Ishikawa (cell line): ENCODE measurements at regions not wholly inside any gene's neighbourhood (a gene's known extent, or its start where the extent isn't known, plus 50 kb on each side); places are given as distances from the start of the nearest gene placed in this dataset.

Experiments
- CREB1 ChIP-seq: IDR thresholded peaks from 2 replicates; pipeline ENCODE4 v1.6.1; 2012; ENCODE audit warnings: low read depth
- EGR1 ChIP-seq: IDR thresholded peaks from 2 replicates; pipeline ENCODE4 v1.6.1; 2012
- EP300 ChIP-seq: IDR thresholded peaks from 2 replicates; pipeline ENCODE4 v1.6.1; 2012; ENCODE audit warnings: borderline replicate concordance
- FOXM1 ChIP-seq: IDR thresholded peaks from 2 replicates; pipeline ENCODE4 v1.6.1; 2012; ENCODE audit warnings: low read depth, borderline replicate concordance
- NFIC ChIP-seq: IDR thresholded peaks from 2 replicates; pipeline ENCODE4 v1.6.1; 2012
- RAD21 ChIP-seq: IDR thresholded peaks from 2 replicates; pipeline ENCODE4 v1.6.1; 2012; ENCODE audit warnings: low read depth
- TAF1 ChIP-seq: IDR thresholded peaks from 2 replicates; pipeline ENCODE4 v1.6.1; 2012; ENCODE audit warnings: low read depth, mild to moderate bottlenecking
- TCF12 ChIP-seq: IDR thresholded peaks from 2 replicates; pipeline ENCODE4 v1.6.1; 2012; ENCODE audit warnings: low read depth
- TEAD4 ChIP-seq: IDR thresholded peaks from 2 replicates; pipeline ENCODE4 v1.6.1; 2012
- YY1 ChIP-seq: IDR thresholded peaks from 2 replicates; pipeline ENCODE4 v1.6.1; 2012; ENCODE audit warnings: low read depth
- ZBTB7A ChIP-seq: IDR thresholded peaks from 2 replicates; pipeline ENCODE4 v1.6.1; 2012; ENCODE audit warnings: low read depth
- TF ChIP-seq, protein P1 (sequence below): IDR thresholded peaks from 2 replicates; pipeline ENCODE4 v1.6.1; 2012
- TF ChIP-seq, protein P2 (sequence below): IDR thresholded peaks from 2 replicates; pipeline ENCODE4 v1.6.1; 2012; ENCODE audit warnings: low read depth, mild to moderate bottlenecking

DNA sequence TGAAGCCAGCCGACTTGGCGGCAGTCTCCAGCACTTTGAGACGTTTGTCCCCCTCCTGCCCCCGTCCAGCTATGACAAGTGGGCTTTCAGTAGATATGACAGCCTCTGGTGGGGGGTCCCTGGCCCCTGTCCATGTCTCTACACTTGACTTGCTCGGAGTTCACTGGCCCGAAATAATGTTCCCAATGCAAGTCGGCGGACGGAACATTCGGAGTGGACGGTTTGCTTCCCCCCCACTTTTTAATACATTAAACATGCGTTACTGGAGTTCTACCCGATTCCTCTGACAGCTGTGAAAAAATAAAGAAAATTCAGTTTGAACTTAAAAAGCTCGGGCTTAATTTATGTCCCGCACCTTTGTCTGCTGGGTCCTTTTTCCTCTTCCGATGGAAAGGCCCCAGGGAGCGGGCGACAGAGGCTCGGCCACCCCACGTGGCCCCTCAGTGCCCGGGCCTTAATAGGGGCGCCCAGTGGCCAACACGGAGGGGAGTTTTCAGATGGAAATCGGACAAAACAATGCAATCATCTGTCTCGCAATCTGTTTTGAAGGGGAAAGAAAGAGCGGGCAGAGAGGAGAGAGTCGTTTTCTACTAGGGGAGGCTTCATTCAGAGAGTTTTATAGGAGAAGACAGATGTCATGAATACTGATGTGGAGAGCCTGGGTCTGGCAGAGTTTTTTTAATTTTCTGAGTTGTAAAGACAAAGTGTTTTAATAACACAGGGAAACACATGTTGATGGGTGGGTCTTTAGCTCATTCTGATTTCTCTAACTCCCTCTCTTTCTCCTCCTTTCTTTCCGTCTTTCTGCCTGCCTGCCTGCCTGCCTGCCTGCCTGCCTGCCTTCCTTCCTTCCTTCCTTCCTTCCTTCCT, 50.2 kb downstream of the SMIM38 start:
- TF ChIP-seq TEAD4, result no peak

DNA sequence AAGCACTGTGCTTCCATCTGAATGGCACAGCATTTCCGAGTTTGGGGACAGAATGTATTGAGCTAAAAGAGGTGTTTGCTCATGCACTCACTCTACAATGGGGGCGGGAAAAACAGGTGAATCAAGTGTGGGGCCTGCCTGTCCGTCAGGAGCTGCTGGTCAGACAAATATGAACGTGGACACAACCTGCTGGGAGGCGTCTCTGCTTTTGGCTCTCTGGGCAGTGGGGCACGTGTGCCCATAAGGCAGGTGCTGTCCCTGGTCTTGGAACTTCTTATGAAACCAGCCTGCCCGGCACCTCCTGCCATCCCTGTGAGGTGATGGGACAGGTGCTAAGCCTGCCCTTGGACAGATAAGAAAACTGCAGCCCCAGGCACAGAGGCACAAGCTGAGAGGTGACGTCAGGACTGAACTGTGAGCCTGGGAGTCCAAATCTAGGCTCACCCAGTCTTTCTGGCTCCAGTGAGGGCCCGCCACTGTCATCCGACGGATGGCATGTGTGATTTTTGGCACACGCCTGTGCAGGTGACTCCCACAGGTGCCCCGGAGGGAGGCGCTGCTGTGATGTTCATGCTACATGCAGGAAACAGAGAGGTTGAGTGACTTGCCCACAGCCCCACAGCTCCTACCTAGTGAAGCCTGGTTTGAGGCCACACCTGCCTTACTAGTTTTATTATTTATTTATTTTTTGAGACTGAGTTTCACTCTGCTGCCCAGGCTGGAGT, 51.6 kb downstream of the SMIM38 start:
- TF ChIP-seq, protein P1, sequence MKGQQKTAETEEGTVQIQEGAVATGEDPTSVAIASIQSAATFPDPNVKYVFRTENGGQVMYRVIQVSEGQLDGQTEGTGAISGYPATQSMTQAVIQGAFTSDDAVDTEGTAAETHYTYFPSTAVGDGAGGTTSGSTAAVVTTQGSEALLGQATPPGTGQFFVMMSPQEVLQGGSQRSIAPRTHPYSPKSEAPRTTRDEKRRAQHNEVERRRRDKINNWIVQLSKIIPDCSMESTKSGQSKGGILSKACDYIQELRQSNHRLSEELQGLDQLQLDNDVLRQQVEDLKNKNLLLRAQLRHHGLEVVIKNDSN, result no peak
- TF ChIP-seq, protein P2, sequence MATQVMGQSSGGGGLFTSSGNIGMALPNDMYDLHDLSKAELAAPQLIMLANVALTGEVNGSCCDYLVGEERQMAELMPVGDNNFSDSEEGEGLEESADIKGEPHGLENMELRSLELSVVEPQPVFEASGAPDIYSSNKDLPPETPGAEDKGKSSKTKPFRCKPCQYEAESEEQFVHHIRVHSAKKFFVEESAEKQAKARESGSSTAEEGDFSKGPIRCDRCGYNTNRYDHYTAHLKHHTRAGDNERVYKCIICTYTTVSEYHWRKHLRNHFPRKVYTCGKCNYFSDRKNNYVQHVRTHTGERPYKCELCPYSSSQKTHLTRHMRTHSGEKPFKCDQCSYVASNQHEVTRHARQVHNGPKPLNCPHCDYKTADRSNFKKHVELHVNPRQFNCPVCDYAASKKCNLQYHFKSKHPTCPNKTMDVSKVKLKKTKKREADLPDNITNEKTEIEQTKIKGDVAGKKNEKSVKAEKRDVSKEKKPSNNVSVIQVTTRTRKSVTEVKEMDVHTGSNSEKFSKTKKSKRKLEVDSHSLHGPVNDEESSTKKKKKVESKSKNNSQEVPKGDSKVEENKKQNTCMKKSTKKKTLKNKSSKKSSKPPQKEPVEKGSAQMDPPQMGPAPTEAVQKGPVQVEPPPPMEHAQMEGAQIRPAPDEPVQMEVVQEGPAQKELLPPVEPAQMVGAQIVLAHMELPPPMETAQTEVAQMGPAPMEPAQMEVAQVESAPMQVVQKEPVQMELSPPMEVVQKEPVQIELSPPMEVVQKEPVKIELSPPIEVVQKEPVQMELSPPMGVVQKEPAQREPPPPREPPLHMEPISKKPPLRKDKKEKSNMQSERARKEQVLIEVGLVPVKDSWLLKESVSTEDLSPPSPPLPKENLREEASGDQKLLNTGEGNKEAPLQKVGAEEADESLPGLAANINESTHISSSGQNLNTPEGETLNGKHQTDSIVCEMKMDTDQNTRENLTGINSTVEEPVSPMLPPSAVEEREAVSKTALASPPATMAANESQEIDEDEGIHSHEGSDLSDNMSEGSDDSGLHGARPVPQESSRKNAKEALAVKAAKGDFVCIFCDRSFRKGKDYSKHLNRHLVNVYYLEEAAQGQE, result 0 out of 2 replicates have a peak, but pooled peaks have one; percentile 25

DNA sequence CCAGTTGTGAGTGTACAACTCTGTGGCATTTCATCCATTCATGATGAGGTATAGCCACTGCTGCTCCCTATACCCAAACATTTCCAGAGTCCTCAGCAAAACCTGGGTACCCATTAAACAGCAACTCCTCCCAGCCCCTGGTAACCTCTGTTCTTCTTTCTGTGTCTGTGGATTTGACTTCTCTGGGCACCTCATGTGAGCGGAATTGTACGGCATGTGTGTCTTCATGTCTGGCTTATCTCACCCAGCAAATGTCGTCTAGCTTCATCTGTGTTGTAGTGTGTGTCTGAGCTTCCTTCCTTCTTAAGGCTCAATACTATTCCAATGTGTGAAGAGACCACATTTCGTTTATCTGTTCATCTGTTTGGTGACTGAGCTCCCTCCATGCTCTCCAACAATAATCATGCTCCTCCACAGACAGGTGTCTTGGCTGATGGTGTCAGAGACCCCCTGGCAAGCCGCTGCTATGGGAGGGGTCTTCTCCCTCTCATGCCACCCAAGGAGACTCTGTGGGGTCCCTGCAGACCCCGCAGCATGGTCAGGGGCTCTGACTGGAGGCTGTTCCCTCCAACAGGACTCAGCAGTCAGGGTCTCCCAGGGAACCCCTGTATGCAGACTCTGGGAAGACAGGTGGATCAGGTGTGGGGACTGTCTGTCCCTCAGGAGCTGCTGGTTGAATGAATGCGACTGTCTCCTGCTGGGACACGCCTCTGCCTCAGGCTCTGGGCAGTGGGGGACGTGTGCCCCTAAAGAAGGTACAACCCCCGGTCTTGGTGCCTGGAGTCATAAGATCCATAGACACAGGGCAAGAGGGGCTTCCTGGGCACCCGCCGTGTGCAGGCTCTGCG, 52.7 kb downstream of the SMIM38 start:
- TF ChIP-seq ZBTB7A (no peak), FOXM1 (no peak), TEAD4 (no peak), NFIC (no peak), TCF12 (no peak), TAF1 (no peak), RAD21 (no peak), EGR1 (no peak), EP300 (no peak), CREB1 (no peak), YY1 (no peak)
- TF ChIP-seq, protein P2, result no peak

DNA sequence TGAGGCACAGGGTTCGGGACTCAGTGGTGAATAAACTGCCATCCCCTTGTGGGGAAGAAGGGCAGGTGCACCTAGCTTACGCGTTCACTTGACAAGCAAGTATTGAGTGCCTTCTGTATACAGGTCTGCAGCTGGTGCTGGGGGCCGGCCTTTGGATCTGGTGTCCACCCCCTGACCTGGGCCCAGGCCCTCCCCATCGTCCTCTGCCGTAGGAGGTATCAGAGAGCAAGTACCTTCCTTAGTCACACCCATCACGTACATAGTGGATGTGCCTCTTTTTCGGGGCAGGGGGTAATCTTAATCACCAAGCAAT, 53.3 kb downstream of the SMIM38 start:
- TF ChIP-seq TEAD4 (no peak), TAF1 (no peak), RAD21 (no peak), NFIC (no peak), CREB1 (no peak), ZBTB7A (no peak)
- TF ChIP-seq, protein P2, result no peak
- TF ChIP-seq, protein P1, result no peak
